Chondrocyte (in vitro differentiated cells): ENCODE measurements at regions not wholly inside any gene's neighbourhood (a gene's known extent, or its start where the extent isn't known, plus 50 kb on each side); places are given as distances from the start of the nearest gene placed in this dataset.

ENCODE experiments used
- DNase-seq: peaks from one replicate; pipeline ENCODE4 v3.0.0; 2021; ENCODE audit warnings: mixed read lengths, low spot score
- H3K27ac Mint-ChIP-seq: one replicate; pipeline ENCODE4 v1.8.0; 2021; ENCODE audit warnings: mild to moderate bottlenecking, moderate library complexity, mixed read lengths; ENCODE audit not compliant: unreplicated experiment
- H3K27me3 Mint-ChIP-seq: 2 replicates; pipeline ENCODE4 v1.8.0; 2021; ENCODE audit warnings: low read depth, mixed read lengths
- H3K36me3 Mint-ChIP-seq: 2 replicates; pipeline ENCODE4 v1.8.0; 2021; ENCODE audit warnings: low read depth, mixed read lengths
- H3K4me1 Mint-ChIP-seq: 2 replicates; pipeline ENCODE4 v1.8.0; 2021; ENCODE audit warnings: low read depth, mild to moderate bottlenecking, mixed read lengths
- H3K4me3 Mint-ChIP-seq: one replicate; pipeline ENCODE4 v1.8.0; 2021; ENCODE audit warnings: mild to moderate bottlenecking, moderate library complexity, mixed read lengths; ENCODE audit not compliant: unreplicated experiment
- H3K9me3 Mint-ChIP-seq: 2 replicates; pipeline ENCODE4 v1.8.0; 2021; ENCODE audit warnings: low read depth, mixed read lengths
- CTCF ChIP-seq: fragments of 200-600 bp; sonication (generic); IDR thresholded peaks from 2 replicates; pipeline ENCODE4 v1.5.0; 2021; ENCODE audit warnings: antibody characterized with exemption, mild to moderate bottlenecking, moderate library complexity

- Mint-ChIP-seq H3K27ac (no peak overlapping the region), H3K4me3 (no peak overlapping the region), H3K36me3 (no peaks in the 10 kb centered on the region), H3K4me1 (peaks cover 7% of the 10 kb centered on the region), H3K27me3 (no peaks in the 10 kb centered on the region), H3K9me3 (no peaks in the 10 kb centered on the region)
- no peak for DNase-seq
- no peak for TF ChIP-seq CTCF
Measured at GRCh38 chr6:115319823-115320222, 740.9 kb downstream of the FRK start.

- peaks cover 2% of the 10 kb centered on the region for H3K27me3 Mint-ChIP-seq
- H3K9me3 Mint-ChIP-seq, result peaks cover 32% of the 10 kb centered on the region
- no peak overlapping the region for H3K4me3 Mint-ChIP-seq
Measured at GRCh38 chr6:115310156-115310555, 750.5 kb downstream of the FRK start.

GRCh38 chr6:115302731-115303130 is 758.0 kb downstream of the FRK start:
- H3K9me3 Mint-ChIP-seq, result peaks cover 11% of the 10 kb centered on the region
- peaks cover 2% of the 10 kb centered on the region for H3K36me3 Mint-ChIP-seq
- H3K27ac Mint-ChIP-seq, result no peak overlapping the region
- H3K27me3 Mint-ChIP-seq, result peaks cover 2% of the 10 kb centered on the region
- no peak for TF ChIP-seq CTCF
- no peaks in the 10 kb centered on the region for H3K4me1 Mint-ChIP-seq
- DNase-seq, result no peak
- H3K4me3 Mint-ChIP-seq, result no peak overlapping the region

More at GRCh38 chr6:115310156-115310555, 750.5 kb downstream of the FRK start:
- no peaks in the 10 kb centered on the region for H3K4me1 Mint-ChIP-seq
- no peak overlapping the region for H3K27ac Mint-ChIP-seq
- TF ChIP-seq CTCF, result no peak
- no peak for DNase-seq
- H3K36me3 Mint-ChIP-seq, result peaks cover 4% of the 10 kb centered on the region

GRCh38 chr6:115287467-115287866 is 773.2 kb downstream of the FRK start:
- Mint-ChIP-seq H3K4me3 (no peak overlapping the region), H3K9me3 (no peaks in the 10 kb centered on the region), H3K27ac (no peak overlapping the region), H3K4me1 (no peaks in the 10 kb centered on the region), H3K36me3 (no peaks in the 10 kb centered on the region), H3K27me3 (peaks cover 5% of the 10 kb centered on the region)
- TF ChIP-seq CTCF, result no peak
- no peak for DNase-seq

GRCh38 chr6:115276881-115277565 is 783.7 kb downstream of the FRK start:
- peaks cover 4% of the 10 kb centered on the region for H3K27me3 Mint-ChIP-seq
- no peak overlapping the region for H3K4me3 Mint-ChIP-seq
- DNase-seq, result no peak
- no peaks in the 10 kb centered on the region for H3K4me1 Mint-ChIP-seq
- H3K27ac Mint-ChIP-seq, result no peak overlapping the region
- TF ChIP-seq CTCF, result no peak
- no peaks in the 10 kb centered on the region for H3K9me3 Mint-ChIP-seq
- no peaks in the 10 kb centered on the region for H3K36me3 Mint-ChIP-seq
